Bronchial epithelial cell (primary cell): ENCODE measurements at regions not wholly inside any gene's neighbourhood (a gene's known extent, or its start where the extent isn't known, plus 50 kb on each side); places are given as distances from the start of the nearest gene placed in this dataset.

Experiments
- DNase-seq: peaks from one replicate; pipeline ENCODE4 v3.0.0-alpha.2; 2010; ENCODE audit warnings: low read depth
- FAIRE-seq: peaks from 2 replicates; lab custom pipeline; 2011; peaks lifted over from hg19 to GRCh38; lab: Jason Lieb, UNC
- H3K27me3 ChIP-seq: 2 replicates; pipeline ENCODE4 v1.5.1; 2011; ENCODE audit warnings: low read length; ENCODE audit not compliant: control insufficient read depth, insufficient read depth
- H3K36me3 ChIP-seq: 2 replicates; pipeline ENCODE4 v1.5.1; 2011; ENCODE audit warnings: low read length; ENCODE audit not compliant: control insufficient read depth, insufficient read depth
- H3K4me3 ChIP-seq: 2 replicates; pipeline ENCODE4 v1.5.1; 2011; ENCODE audit warnings: mild to moderate bottlenecking, low read depth, low read length, control low read depth
- TF ChIP-seq, protein P1 (sequence below): IDR thresholded peaks from 2 replicates; pipeline ENCODE4 v1.5.1; 2011; ENCODE audit warnings: mild to moderate bottlenecking, moderate library complexity, low read length, control low read depth, inconsistent platforms; ENCODE audit not compliant: insufficient read depth, severe bottlenecking

DNA sequence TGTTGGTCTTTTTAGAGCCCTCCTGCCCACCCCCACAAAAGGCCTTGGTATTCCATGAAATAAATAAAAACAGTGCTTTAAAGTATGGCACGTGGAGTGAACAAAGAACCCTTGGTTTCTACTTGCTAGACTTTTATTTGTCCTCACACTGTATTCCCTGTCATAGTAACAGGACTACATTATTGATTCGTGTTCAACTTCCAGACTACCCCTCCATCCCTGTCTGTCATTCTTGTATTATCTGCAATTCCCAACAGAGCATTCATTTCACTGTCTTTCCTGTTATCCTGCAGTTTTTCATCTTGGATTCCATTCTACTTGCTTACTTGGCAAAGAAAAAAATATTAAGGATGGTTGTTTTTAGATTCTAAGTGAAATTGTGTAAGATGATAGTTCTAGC lies 307.4 kb upstream of the CNR1 start:
- no peak overlapping the region for H3K4me3 ChIP-seq
- no peak for FAIRE-seq

DNA sequence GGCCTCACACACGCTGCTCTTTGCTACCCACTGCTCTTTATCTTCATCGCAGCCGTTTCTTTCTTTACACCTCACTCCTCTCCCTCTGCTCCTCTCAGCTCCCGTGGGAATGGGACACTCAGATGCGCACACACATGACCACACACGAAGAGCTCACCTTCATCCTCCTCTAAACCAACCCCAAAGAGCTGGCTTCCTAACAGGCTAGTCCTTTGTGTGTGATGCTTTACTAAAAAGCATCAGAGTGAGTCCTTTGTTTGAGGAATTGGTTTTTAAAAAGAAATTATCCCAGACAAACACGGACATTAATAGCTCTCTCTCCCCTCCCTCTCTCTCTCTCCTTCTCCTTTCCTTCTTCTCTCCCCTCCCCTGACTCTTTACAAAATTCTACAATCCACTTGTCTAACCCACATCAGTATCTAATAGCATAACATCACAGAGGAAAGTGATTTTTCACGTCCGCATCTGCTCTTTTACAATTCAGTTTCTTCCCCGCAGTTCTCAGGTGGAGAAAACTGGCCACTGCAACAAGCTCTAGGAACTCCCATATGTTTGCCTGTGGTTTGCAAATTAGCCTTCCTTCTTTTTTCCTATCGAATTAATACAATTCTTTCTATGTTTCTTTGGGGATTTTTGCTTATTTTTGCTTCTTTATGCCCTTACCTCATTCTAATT lies 306.8 kb upstream of the CNR1 start:
- Histone ChIP-seq H3K27me3 (no peaks in the 10 kb centered on the region), H3K36me3 (no peaks in the 10 kb centered on the region), H3K4me3 (no peak overlapping the region)
- DNase-seq, result no peak
- no peak for FAIRE-seq
- TF ChIP-seq, protein P1, sequence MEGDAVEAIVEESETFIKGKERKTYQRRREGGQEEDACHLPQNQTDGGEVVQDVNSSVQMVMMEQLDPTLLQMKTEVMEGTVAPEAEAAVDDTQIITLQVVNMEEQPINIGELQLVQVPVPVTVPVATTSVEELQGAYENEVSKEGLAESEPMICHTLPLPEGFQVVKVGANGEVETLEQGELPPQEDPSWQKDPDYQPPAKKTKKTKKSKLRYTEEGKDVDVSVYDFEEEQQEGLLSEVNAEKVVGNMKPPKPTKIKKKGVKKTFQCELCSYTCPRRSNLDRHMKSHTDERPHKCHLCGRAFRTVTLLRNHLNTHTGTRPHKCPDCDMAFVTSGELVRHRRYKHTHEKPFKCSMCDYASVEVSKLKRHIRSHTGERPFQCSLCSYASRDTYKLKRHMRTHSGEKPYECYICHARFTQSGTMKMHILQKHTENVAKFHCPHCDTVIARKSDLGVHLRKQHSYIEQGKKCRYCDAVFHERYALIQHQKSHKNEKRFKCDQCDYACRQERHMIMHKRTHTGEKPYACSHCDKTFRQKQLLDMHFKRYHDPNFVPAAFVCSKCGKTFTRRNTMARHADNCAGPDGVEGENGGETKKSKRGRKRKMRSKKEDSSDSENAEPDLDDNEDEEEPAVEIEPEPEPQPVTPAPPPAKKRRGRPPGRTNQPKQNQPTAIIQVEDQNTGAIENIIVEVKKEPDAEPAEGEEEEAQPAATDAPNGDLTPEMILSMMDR, result no peak

More for the DNA sequence above, 307.4 kb upstream of the CNR1 start:
- TF ChIP-seq, protein P1, result no peak
- Histone ChIP-seq H3K36me3 (no peaks in the 10 kb centered on the region), H3K27me3 (no peaks in the 10 kb centered on the region)
- no peak for DNase-seq

DNA sequence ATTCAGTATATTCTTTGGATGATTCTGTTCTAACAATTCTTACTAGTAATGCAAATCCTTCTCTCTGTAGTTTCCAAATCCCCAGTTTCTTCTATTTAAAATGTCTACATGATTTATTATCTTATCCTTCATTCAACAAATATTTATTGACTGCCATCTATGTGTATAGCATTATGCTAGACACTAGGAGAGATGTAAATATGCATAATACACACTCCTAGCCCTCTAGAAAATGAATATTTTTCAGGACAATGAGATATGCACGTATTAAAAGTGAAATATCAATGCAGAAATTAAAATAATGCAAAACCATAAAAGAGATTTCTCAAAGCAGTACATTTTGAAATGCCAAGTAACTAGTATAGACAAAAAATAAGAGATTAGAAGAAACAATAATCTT lies 293.5 kb upstream of the CNR1 start:
- H3K36me3 ChIP-seq, result no peaks in the 10 kb centered on the region
- H3K4me3 ChIP-seq, result no peak overlapping the region
- TF ChIP-seq, protein P1, result no peak
- FAIRE-seq, result no peak
- DNase-seq, result no peak
- no peaks in the 10 kb centered on the region for H3K27me3 ChIP-seq

DNA sequence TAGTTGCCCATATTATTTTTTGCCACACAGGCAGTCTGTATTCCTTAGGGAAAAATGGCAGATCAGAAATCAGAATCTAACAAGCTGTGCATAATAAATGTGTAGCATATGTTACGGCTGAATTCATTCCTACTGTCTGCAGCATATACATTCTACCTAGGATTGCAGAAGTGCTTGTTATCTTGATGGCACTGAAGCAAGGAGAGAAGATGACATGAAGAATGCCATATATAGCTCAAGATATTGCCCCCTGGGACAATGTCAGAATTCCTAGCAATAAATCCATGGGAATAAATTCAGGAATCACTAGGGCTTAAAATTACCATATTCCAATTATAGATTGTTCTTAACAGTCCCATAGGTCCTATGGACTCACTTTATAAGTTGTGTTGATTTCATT lies 293.0 kb upstream of the CNR1 start:
- Histone ChIP-seq H3K27me3 (no peaks in the 10 kb centered on the region), H3K4me3 (no peak overlapping the region), H3K36me3 (no peaks in the 10 kb centered on the region)
- TF ChIP-seq, protein P1, result no peak
- no peak for FAIRE-seq
- no peak for DNase-seq

DNA sequence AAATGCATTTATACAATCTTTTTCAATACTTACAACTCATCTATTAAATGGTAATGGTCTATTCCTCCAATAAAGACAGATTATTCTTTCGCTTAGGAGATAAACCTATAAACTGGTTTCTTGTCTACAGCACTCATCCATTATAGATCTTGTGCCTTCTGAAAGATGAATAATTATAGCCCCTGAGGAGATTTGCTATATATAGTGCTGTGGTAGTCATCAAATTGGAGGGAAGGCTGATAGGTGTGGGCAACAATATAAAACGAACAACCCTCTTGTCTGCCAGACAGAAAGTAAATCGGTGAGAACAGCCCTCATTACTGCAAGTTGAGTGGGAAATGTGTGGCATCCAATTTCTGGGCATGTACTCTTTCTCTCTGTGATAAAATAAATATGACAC lies 292.5 kb upstream of the CNR1 start:
- Histone ChIP-seq H3K36me3 (no peaks in the 10 kb centered on the region), H3K4me3 (no peak overlapping the region), H3K27me3 (no peaks in the 10 kb centered on the region)
- DNase-seq (no peak), FAIRE-seq (no peak)
- TF ChIP-seq, protein P1, result no peak
